ENCODE measurements at regions not wholly inside any gene's neighbourhood (a gene's known extent, or its start where the extent isn't known, plus 50 kb on each side); places are given as distances from the start of the nearest gene placed in this dataset.

- TF ChIP-seq TARDBP (IDR thresholded peaks at IDR 0.05) (no peak), ARNT (IDR thresholded peaks at IDR 0.05) (no peak), FOXA1 (IDR thresholded peaks at IDR 0.05) (no peak), ELF4 (IDR thresholded peaks at IDR 0.05) (no peak), LEF1 (IDR thresholded peaks at IDR 0.05; ENCODE audit: borderline replicate concordance) (no peak), FOXM1 (IDR thresholded peaks at IDR 0.05; ENCODE audit: borderline replicate concordance) (no peak), BHLHE40 (IDR thresholded peaks at IDR 0.05; ENCODE audit: borderline replicate concordance) (no peak), FOXK2 (IDR thresholded peaks at IDR 0.05) (no peak), NFRKB (IDR thresholded peaks at IDR 0.05) (no peak), SP1 (IDR thresholded peaks at IDR 0.05) (no peak), SUZ12 (IDR thresholded peaks at IDR 0.05) (no peak)
Observed at GRCh38 chr7:136566491-136566890, 302.0 kb upstream of the CHRM2 start.

Data from HEK293T (cell line).